HG03457 (cell line): ENCODE measurements at regions not wholly inside any gene's neighbourhood (a gene's known extent, or its start where the extent isn't known, plus 50 kb on each side); places are given as distances from the start of the nearest gene placed in this dataset.

ENCODE experiments used
- ATAC-seq: cut with Tn5 transposase; IDR thresholded peaks from one replicate; pipeline ENCODE4 v1.9.1; 2021; ENCODE audit warnings: moderate number of reproducible peaks; ENCODE audit not compliant: unreplicated experiment

DNA sequence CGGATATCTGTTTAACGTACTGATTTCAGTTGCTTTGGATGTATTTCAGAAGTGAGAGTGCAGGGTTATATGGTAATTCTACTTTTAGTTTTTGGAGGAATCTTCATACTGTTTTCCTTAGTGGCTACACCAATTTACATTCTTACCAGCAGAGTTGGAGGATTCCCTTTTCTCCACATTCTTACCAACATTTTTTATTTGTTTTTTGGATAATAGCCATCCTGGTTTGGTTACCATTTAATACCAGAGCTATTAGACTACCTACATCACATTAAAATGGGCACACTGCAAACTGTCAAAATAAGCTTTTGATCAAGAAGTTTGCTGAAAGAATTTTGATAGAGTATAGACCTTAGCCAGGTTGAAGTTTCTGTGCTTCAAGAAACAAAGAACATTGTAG is 217.2 kb upstream of the CFAP20DC start:
- ATAC-seq: no peak

DNA sequence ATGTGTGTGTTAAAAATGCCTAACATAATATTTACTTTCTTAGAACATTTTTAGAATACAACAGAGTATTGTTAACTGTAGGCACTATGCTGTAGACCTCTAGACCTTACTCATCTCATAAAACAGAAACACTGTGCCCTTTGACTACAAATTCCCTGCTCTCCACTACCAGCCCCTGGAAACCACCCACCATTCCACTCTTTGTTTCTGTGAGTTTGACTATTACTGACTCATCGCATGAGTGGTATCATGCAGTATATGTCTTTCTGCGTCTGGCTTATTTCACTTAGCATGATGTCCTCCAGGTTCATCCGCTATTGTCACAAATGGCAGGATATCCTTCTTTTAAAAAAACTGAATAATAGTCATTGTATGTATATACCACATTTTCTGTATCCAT is 216.7 kb upstream of the CFAP20DC start:
- ATAC-seq: no peak

- no peak for ATAC-seq
These were observed 215.7 kb upstream of the CFAP20DC start for GRCh38 chr3:59265566-59265965.

DNA sequence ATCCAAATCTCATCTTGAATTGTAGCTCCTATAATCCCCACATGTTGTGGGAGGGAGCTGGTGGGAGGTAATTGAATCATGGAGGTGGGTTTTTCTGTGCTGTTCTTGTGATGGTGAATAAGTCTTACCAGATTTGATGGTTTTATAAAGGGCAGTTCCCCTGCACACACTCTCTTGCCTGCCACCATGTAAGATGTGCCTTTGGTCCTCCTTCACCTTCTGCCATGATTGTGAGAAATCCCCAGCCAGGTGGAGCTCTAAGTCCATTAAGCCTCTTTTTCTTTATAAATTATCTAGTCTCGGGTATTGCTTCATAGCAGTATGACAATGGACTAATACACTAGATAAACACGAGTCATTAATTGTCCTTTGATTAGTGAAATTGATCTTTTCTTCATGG is 214.5 kb upstream of the CFAP20DC start:
- ATAC-seq: no peak

DNA sequence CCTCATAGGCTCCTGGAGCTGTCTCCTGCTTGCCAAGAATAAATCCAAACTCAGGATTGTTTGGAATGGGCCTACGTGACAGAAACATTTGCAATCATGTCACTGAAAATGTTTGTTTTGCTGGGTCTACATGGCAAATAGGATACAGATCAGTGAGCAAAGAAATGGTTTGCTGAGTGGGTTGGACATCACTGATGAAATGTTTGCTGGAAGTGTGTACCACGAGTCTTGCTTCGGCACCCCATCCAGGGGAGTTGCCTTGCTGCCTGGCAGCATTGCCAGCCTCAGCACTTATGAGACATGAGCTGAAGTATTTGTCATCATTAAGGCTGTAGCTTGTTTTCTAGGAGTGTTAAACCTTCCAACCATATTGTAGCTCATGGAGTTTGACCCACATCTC is 213.3 kb upstream of the CFAP20DC start:
- no peak for ATAC-seq

GRCh38 chr3:59262076-59262498 is 212.3 kb upstream of the CFAP20DC start:
- peak; percentile 80 for ATAC-seq

DNA sequence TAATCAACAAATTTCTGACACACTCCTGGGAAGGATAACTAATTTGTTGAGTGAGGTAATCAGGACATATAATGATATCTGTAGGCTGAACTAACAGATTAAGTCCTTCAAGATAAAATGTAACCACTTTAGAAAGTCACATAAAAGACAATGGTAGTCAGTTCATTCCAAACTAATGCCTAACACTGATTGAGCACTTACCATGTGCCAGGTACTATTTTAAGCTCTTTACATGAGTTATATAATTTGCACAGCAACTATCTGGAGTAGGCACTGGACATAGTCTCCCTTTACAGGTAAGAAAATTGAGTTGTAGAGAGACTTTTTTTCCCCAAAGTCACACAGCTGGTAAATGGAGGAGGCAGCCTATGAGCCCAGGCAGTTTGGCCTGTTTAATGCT is 211.2 kb upstream of the CFAP20DC start:
- ATAC-seq: no peak

DNA sequence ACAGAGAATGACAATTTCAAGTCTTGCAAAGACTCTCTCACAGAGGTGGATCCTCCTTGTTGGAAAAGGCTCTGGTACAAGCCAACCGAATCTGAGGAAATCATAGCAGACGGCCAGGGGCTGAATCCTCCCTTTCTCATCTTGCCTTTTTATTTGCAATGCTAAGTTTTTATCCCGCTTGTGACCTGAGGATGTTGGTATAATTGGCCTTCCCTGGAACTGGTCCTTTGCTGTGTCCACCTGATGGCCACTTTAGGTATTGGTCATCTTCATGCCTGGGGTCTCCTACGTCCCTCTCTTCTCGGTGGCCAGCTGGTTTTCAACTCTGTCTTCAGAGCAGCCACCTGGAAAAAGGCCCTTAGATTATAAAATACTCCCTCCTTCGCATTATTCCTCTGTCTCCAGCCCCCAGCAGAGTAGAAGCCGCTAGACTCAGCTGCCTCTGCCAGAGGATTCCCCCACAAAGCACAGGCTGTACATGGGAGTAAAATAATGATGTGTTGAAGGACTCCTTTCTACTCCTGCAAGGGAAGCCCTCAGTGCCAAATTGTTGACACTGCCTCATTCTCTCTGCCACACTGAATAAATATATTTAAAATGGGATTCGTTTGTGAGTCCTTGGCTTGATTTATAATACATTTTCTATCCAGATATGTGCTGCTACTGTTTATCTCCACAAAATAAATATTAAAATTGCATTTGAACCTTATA is 208.9 kb upstream of the CFAP20DC start:
- no peak for ATAC-seq

GRCh38 chr3:59257506-59257905 is 207.7 kb upstream of the CFAP20DC start:
- no peak for ATAC-seq

DNA sequence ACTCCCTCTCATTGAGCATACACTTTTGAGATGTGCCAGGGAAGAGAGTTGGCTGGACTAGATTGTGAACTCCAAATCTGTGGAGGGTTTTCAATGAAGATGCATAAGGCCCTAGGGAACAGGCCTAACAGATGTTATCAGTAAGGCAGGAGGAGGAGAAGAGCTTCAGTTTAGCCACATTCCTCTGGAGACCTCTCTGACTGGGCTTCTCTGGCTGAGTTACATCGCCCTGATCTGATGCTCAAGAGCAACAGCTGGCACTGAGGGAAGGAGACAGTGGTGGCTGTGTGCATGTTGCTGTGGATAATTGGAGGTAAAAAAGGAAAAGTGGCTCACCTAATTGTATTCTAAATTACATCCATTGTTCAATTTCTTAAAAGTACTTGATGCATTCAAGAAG is 206.4 kb upstream of the CFAP20DC start:
- ATAC-seq: no peak

DNA sequence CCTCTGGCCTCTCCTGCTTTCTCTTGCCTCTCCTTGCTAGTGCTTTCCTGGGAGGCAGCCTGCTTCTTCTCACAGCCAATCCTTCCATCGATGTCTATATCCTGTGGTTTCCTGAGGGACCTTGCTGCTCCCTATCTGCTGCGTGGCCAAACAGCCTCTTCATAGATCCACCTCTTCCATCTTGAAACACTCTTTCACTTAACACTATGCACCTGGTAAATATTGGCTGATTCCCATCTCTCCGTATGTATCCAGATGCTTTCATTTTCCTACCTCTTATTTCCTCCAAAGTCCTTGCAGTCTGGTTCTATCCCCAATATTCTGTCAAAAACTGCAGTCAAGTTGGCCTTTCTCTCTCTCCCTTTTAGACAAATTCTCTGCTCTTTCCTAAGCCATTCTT is 205.2 kb upstream of the CFAP20DC start:
- no peak for ATAC-seq

GRCh38 chr3:59254433-59254832 is 204.6 kb upstream of the CFAP20DC start:
- ATAC-seq: no peak

DNA sequence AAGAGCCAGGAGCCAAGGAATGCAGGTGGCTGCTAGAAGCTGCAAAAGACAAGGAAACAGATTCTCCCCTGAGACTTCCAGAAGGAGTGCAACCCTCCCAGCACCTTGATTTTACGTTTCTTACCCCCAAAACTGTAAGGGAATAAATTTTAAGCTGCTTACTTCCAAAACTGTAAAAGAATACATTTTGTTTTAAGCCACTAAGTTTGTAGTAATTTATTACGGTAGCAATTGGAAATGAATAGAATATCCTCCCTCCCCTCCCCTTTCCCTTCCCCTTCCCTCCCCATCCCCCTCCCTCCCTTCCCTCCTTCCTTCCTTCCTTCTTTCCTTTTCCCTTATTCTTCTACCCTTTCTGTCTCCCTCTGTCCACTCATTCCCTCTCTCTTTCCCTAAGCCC is 203.7 kb upstream of the CFAP20DC start:
- ATAC-seq: no peak

DNA sequence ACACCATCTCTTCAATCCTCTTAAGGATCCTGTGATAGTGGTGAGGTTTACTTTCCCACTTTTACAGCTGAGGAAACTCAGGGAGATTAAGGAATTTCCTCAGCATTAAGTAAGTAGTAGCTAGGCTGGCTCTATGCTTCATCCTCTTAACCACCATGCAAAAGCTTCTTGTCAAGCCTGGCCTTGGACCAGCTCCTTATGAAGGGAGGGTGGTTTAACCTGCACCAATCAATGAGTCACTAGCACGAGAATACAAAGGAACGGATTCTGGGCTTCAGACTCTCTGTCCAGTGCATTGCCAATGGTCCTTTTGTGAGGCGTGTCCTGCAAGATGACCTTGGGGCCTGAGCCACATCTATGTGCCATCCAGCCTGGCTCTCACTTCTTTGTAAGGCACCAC is 202.0 kb upstream of the CFAP20DC start:
- no peak for ATAC-seq

- no peak for ATAC-seq
These were observed 200.8 kb upstream of the CFAP20DC start for GRCh38 chr3:59250600-59250999.

GRCh38 chr3:59249698-59250361 is 200.0 kb upstream of the CFAP20DC start:
- no peak for ATAC-seq

DNA sequence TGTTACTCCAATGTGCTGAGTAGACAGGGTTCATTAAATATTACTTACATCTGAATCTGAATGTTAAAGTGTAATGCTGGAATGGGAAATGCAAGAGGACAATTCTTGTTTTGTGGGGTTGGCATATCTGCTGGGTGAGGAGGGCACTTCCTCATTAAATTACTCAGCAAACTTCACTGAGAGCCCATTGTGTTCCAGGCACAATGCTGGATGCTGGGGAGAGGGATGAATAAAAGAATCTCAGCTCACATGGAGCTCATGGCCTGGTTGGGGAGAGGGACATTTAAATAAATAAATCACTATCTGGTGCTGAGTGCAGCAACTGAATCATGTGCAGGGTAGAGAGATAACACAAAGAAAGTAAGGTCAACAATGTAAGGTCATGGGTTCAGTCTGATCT is 199.2 kb upstream of the CFAP20DC start:
- no peak for ATAC-seq

GRCh38 chr3:59247402-59247841 is 197.6 kb upstream of the CFAP20DC start:
- peak; percentile 50 for ATAC-seq

DNA sequence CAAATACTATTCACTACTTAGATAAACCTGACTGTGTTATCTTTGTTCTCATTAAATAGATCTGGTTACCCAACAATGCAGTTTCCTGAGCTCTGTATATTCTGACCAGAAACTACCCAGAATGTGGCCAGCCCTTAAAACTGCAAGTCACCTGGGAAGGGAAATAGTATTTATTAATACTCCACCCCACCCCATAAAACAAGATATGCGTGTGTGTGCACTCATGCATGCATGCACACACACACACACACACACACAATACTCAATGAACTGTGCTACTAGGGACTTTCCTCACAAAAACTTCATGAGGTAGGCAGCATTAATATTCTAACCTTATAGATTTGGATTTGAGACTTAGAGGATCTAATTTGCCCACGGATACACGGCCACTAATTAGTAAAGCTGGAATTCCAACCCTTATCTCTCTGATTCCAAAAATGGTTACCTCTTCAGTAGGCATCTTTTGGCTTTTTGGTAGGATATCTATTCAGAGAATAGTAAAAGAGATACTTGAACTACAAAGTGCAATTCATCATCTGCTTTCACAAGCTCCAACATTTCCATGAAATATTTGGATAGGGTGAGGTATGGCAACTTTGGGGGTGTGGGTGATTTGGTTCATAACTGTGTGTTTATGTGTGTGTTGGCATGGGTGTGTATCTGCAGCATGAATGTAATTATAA is 197.0 kb upstream of the CFAP20DC start:
- peak; percentile 53 for ATAC-seq

GRCh38 chr3:59245859-59246501 is 196.2 kb upstream of the CFAP20DC start:
- no peak for ATAC-seq

DNA sequence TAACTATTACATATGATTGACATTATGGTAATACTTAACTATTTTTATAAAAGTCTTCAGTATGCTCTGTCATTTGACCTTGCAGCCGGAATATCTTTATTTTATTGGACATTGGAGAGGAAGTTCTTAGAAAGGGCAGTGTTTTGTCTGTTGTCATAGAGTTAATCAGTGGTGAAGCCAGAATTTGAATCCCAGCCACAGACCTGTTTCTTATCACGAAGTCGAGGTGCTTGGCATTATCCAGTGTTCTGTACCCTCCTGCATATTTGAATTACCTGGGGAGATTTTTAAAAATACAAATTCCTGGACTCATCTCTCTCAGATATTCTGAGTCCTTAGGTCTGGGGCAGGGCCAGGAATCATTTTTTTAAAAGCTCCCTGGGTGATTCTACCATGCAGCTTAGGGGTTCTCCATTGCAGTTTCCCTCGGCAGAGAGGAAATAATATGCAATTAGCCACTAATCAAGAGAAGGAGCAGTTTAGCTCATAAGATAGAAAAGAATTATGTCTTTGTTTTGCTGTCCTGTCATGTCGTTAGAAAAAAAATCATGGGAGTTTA is 195.6 kb upstream of the CFAP20DC start:
- ATAC-seq: no peak
